HUES64 (cell line): ENCODE measurements at regions not wholly inside any gene's neighbourhood (a gene's known extent, or its start where the extent isn't known, plus 50 kb on each side); places are given as distances from the start of the nearest gene placed in this dataset.

Experiments
- H3K27ac ChIP-seq: 2 replicates; pipeline ENCODE4 v1.7.0; 2013; ENCODE audit warnings: low read depth, low read length, inconsistent platforms
- H3K27me3 ChIP-seq: 2 replicates; pipeline ENCODE4 v1.6.1; 2013; ENCODE audit warnings: mild to moderate bottlenecking, low read length; ENCODE audit not compliant: insufficient read depth
- H3K36me3 ChIP-seq: 2 replicates; pipeline ENCODE4 v1.6.1; 2013; ENCODE audit warnings: mild to moderate bottlenecking, low read length; ENCODE audit not compliant: insufficient read depth
- H3K4me1 ChIP-seq: 2 replicates; pipeline ENCODE4 v1.6.1; 2013; ENCODE audit warnings: mild to moderate bottlenecking, low read length, moderate library complexity; ENCODE audit not compliant: insufficient read depth
- H3K4me3 ChIP-seq: 2 replicates; pipeline ENCODE4 v1.5.1; 2013; ENCODE audit warnings: mild to moderate bottlenecking, low read length, moderate library complexity
- H3K9ac ChIP-seq: 2 replicates; pipeline ENCODE4 v1.6.1; 2013; ENCODE audit warnings: mild to moderate bottlenecking, low read depth, low read length
- H3K9me3 ChIP-seq: 2 replicates; pipeline ENCODE4 v1.6.1; 2013; ENCODE audit warnings: low read depth, low read length; ENCODE audit not compliant: insufficient read depth
- WGBS: fragments of 150-250, 120-280 bp; methylation state at CpG from one replicate; pipeline ENCODE4 v1.1.7; 2013; ENCODE audit warnings: missing lambda C conversion rate; 5-methylcytosine and 5-hydroxymethylcytosine counted together

DNA sequence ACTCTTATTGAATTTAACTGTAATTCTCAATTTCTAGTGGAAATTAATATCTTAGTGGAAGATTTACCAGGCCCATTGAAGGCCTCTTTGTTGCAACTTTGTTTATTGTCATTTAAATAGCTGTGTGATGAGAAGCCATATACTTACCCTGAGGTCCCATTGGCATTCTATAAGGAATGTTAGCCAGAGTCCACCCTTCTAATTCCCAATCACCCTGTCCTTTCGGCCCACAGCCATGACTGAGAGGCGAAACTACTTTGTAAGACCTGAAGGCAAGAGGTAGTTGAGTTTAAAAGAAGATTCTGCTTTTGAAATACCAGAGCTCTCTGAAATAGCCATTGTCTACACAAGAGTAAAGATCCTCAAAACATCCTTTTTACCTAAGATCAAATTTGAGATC, 290.5 kb upstream of the RARB start:
- Histone ChIP-seq H3K9me3 (no peaks in the 10 kb centered on the region), H3K4me1 (no peaks in the 10 kb centered on the region; the same call in 1 of the 2 replicates), H3K4me3 (no peak overlapping the region), H3K27ac (no peak overlapping the region), H3K27me3 (no peaks in the 10 kb centered on the region), H3K36me3 (no peaks in the 10 kb centered on the region), H3K9ac (no peak overlapping the region)
- WGBS: no CpG with 5 or more reads among the region's 2 CpGs

- Histone ChIP-seq H3K9ac (no peak overlapping the region), H3K27ac (no peak overlapping the region), H3K4me1 (peaks cover 9% of the 10 kb centered on the region), H3K9me3 (no peaks in the 10 kb centered on the region), H3K36me3 (no peaks in the 10 kb centered on the region), H3K27me3 (no peaks in the 10 kb centered on the region), H3K4me3 (no peak overlapping the region)
- no CpG with 5 or more reads among the region's 1 CpG for WGBS
Measured at GRCh38 chr3:25139267-25139666, 288.8 kb upstream of the RARB start.

DNA sequence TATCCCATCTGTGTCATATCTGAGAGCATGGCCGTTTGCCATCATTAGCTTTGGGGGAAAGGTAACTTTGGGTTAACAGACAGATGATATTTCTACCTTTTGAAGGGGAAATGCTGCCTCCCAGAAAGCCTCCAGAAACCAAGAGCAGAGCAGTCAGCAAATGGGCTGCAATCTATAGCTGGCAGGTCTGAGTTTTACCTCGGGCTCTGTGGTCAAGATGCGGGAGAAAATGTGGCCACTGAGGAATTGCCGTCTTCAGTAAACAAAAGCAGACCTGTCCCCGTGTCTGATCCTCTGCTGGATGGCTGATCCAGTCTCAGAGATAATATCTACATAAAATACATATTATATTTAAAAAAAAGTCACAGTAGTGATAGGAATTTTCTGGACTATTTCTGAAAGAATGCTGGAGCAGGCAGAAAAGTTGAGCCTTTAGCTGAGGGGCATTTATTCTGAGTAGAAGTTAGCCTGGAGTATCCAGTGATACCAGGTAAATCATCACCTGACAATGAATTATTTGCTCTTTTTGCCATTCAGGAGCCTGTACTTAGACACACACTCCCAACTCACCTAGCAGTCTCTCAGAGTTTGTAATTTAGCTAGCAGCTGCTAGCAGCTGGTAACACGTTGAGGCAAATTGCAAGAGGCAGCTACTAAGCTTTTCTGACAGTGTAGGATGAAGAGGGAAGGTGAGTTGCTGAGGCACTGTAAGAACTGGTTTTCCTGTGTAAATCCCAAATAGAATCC, 285.3 kb upstream of the RARB start:
- Histone ChIP-seq H3K36me3 (no peaks in the 10 kb centered on the region), H3K9me3 (no peaks in the 10 kb centered on the region), H3K4me3 (no peak overlapping the region), H3K27me3 (no peaks in the 10 kb centered on the region), H3K27ac (no peak overlapping the region), H3K4me1 (peaks cover 9% of the 10 kb centered on the region), H3K9ac (no peak overlapping the region)
- WGBS: 80% methylated on average over 6 of the region's 6 CpGs

DNA sequence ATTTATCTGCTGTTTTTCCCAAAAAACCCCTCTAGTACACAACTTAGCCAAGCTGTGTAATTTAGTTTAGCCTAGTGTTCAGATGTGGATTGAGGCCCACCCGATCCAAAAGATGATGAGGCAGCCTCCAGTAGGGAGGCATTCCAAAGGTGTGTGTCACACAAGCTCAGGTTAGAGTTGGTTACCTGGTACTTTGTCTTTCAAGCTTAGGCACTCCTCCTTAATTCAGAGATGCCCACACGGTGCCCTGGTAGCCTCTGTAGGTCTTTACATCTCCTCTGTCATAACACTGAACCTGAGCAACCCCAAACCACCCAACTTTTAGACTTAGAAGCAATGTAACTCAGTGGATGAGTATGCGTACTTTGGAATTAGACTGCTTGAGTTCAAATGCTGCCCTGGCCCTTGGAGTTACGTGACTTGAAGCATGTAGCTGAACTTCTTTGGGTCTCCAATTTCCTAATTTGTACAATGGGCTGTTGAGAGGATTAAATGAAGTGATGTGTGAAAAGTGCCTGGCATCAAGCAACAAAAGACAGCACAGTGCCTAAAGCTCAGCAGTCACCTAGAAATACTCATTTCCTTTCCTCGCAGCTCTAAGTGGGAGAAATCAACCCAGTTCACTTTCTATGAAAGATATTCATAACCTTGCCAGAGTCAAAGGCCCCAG, 284.6 kb upstream of the RARB start:
- no peak overlapping the region for H3K9ac ChIP-seq
- H3K36me3 ChIP-seq: no peaks in the 10 kb centered on the region
- no peaks in the 10 kb centered on the region for H3K27me3 ChIP-seq
- no peak overlapping the region for H3K27ac ChIP-seq
- no peaks in the 10 kb centered on the region for H3K9me3 ChIP-seq
- 66% methylated on average over 5 of the region's 5 CpGs for WGBS
- H3K4me3 ChIP-seq: no peak overlapping the region
- H3K4me1 ChIP-seq: peaks cover 9% of the 10 kb centered on the region

- Histone ChIP-seq H3K36me3 (no peaks in the 10 kb centered on the region), H3K27ac (no peak overlapping the region), H3K9me3 (no peaks in the 10 kb centered on the region), H3K4me3 (no peak overlapping the region), H3K9ac (no peak overlapping the region), H3K4me1 (peaks cover 9% of the 10 kb centered on the region), H3K27me3 (no peaks in the 10 kb centered on the region)
- 100% methylated on average over 2 of the region's 4 CpGs for WGBS
Measured at GRCh38 chr3:25144430-25144829, 283.6 kb upstream of the RARB start.

DNA sequence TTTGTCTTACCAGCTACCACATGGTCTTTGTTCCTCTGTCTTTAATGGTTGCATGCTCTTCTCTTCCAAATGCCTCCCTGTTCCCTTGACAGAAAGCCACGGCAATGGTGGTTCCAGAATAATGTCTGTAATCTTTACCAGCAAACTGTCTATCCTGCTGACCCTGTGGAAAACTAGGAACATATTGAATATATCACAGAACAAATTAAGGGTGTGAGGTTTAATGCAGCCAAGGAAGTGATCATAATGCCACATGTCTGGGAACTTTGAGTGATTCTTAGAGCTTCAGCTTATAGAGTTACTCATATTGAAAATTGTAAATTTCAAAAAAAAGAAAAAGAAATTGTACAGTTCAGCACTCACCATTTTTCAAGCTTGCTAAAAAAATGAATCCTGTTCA, 282.9 kb upstream of the RARB start:
- H3K9me3 ChIP-seq: no peaks in the 10 kb centered on the region
- no peaks in the 10 kb centered on the region for H3K27me3 ChIP-seq
- no peak overlapping the region for H3K27ac ChIP-seq
- peaks cover 9% of the 10 kb centered on the region for H3K4me1 ChIP-seq
- 90% methylated on average over 1 of the region's 1 CpG for WGBS
- no peaks in the 10 kb centered on the region for H3K36me3 ChIP-seq
- H3K4me3 ChIP-seq: no peak overlapping the region
- no peak overlapping the region for H3K9ac ChIP-seq

DNA sequence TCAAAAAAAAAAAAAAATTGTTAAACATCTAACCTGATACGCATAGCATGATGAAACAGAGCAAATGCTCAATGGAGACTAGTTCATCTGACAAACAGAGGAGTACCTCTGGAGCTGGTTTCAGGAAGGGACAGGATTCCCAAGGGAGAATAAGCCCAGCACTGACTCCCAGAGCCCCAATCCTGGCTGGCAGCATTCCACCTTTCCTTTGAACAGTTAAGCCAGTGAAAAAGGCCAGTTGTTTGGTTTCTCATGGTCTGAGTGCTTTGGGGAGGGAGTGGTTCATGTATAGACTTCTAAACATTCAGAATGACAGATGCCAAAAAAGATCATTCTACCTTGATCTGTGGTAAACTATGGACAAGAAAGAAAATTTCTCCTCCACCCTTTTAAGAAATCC, 277.9 kb upstream of the RARB start:
- Histone ChIP-seq H3K4me1 (peaks cover 22% of the 10 kb centered on the region), H3K27ac (no peak overlapping the region), H3K27me3 (no peaks in the 10 kb centered on the region), H3K4me3 (no peak overlapping the region), H3K36me3 (no peaks in the 10 kb centered on the region), H3K9ac (no peak overlapping the region), H3K9me3 (no peaks in the 10 kb centered on the region)
- 90% methylated on average over 1 of the region's 1 CpG for WGBS

DNA sequence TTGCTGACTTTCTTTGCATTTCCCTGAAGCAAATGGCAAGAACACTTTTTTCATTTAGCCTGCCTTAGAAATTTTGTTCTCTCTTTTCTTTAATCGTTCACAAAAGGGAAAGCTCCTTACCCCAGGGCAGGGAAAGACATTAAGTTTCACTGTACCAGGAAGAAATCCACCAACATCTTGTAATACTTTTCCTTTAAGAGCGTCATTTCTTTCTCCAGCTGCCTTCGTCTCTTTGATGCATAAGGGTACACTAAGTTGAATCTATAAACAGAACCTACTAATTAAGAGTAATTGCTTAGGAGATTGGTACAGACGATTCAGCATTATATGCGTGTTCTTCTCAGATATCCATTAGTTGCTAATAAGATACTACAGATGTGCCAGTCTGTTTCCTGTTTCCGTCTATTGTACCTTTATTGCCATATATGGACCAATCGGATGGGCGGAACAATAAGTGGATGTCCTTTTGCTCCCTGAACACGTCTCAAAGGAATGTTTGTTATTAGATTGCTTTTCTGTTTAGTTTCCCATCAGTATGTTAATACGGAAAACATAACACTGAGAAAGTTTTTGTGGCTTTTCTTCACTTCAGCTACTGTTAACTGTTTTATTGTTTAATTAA, 276.7 kb upstream of the RARB start:
- over 99% methylated on average over 10 of the region's 10 CpGs for WGBS
- no peaks in the 10 kb centered on the region for H3K36me3 ChIP-seq
- H3K4me3 ChIP-seq: no peak overlapping the region
- H3K9me3 ChIP-seq: no peaks in the 10 kb centered on the region
- no peak overlapping the region for H3K27ac ChIP-seq
- H3K27me3 ChIP-seq: no peaks in the 10 kb centered on the region
- peaks cover 27% of the 10 kb centered on the region for H3K4me1 ChIP-seq
- no peak overlapping the region for H3K9ac ChIP-seq

GRCh38 chr3:25151903-25152295, 276.2 kb upstream of the RARB start:
- no CpG with 5 or more reads among the region's 3 CpGs for WGBS
- Histone ChIP-seq H3K9ac (no peak overlapping the region), H3K27me3 (no peaks in the 10 kb centered on the region), H3K4me1 (peaks cover 32% of the 10 kb centered on the region), H3K27ac (no peak overlapping the region), H3K4me3 (no peak overlapping the region), H3K36me3 (no peaks in the 10 kb centered on the region), H3K9me3 (no peaks in the 10 kb centered on the region)

DNA sequence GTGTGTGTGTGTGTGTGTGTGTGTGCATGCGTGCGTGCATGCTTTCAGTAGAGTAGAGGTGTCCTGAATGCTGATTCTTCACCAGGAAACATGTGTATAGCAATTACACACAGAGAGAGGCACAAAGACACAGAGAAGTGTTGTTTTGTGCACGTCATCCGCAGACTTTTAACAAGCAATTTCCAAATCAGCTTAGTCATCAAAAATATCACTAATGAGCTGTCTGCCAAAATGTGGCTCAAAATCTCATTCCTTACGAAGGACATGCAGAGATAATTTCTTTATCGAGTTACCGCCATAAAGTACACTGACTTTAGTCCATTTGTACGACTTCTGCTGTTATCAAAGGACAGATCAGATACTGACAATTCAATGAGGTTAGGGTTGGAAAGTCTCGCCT, 274.9 kb upstream of the RARB start:
- Histone ChIP-seq H3K27ac (no peak overlapping the region), H3K36me3 (no peaks in the 10 kb centered on the region), H3K4me1 (peaks cover 44% of the 10 kb centered on the region), H3K9ac (no peak overlapping the region), H3K27me3 (no peaks in the 10 kb centered on the region), H3K9me3 (no peaks in the 10 kb centered on the region), H3K4me3 (no peak overlapping the region)
- WGBS: 95% methylated on average over 8 of the region's 9 CpGs

- Histone ChIP-seq H3K36me3 (no peaks in the 10 kb centered on the region), H3K9ac (no peak overlapping the region), H3K4me3 (no peak overlapping the region), H3K27ac (no peak overlapping the region), H3K27me3 (no peaks in the 10 kb centered on the region), H3K9me3 (no peaks in the 10 kb centered on the region), H3K4me1 (peaks cover 49% of the 10 kb centered on the region)
- no CpG with 5 or more reads among the region's 1 CpG for WGBS
Measured at GRCh38 chr3:25153561-25153960, 274.5 kb upstream of the RARB start.
